ENCODE measurements at regions not wholly inside any gene's neighbourhood (a gene's known extent, or its start where the extent isn't known, plus 50 kb on each side); places are given as distances from the start of the nearest gene placed in this dataset.

DNA sequence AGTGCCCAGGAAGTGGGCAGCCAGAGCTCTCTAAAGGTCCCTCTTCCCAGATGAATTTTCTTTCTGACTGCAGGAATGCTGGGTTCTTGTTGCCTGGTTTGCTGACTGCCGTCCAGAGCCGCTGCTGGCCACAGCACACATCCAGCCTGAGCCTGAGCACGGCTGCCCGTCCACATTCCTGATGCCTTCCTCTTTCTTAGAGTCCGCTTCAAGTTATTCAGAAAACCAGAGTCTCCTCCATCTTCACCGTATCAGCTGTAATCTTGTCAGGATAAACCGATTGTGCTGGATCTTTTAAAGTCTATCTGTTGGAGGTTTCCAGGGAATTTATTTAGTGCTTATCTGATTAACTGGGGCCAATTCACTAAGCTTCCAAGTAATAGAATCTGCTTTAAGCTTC lies 84.8 kb upstream of the BCAR3 start:
- no peak for TF ChIP-seq CTCF (optimal IDR thresholded peaks at IDR 0.05 in 1 of 3, IDR thresholded peaks at IDR 0.05 in 1 of 3, conservative IDR thresholded peaks at IDR 0.05 in 1 of 3; ENCODE audit: extremely low read depth in 1 of 3, insufficient read depth in 2 of 3, low read length in 3 of 3)
- no peak for TF ChIP-seq EZH2 (IDR thresholded peaks at IDR 0.05; ENCODE audit: low read length)
